ENCODE measurements at regions not wholly inside any gene's neighbourhood (a gene's known extent, or its start where the extent isn't known, plus 50 kb on each side); places are given as distances from the start of the nearest gene placed in this dataset.

- TF ChIP-seq POLR2A (IDR thresholded peaks at IDR 0.05; ENCODE audit: low read depth, low read length) (no peak), TAF1 (IDR thresholded peaks at IDR 0.05; ENCODE audit: low read depth, low read length) (no peak), PAX5 (IDR thresholded peaks at IDR 0.05; ENCODE audit: insufficient read depth, low read length, severe bottlenecking) (no peak), SPI1 (IDR thresholded peaks at IDR 0.05; ENCODE audit: low read depth, low read length) (no peak)
These were observed 148.2 kb upstream of the ARHGAP20 start for GRCh38 chr11:110860461-110860860.

All from GM12891 (cell line).